NB4 (cell line): ENCODE measurements at regions not wholly inside any gene's neighbourhood (a gene's known extent, or its start where the extent isn't known, plus 50 kb on each side); places are given as distances from the start of the nearest gene placed in this dataset.
"Not testable (repeated sequence)": the region's sequence is repeated elsewhere in the genome, so short reads cannot be mapped to it uniquely, and the experiment has no call there.

Experiments used
- DNase-seq: peaks from one replicate; pipeline ENCODE4 v3.0.0; 2010; ENCODE audit warnings: low read depth
- H3K4me3 ChIP-seq: one replicate; pipeline ENCODE4 v1.5.1; 2011; ENCODE audit warnings: mild to moderate bottlenecking, low read depth, low read length, moderate library complexity
- MYC ChIP-seq: IDR thresholded peaks from 2 replicates; pipeline ENCODE4 v1.6.1; 2011; ENCODE audit warnings: low read depth, low read length
- POLR2A ChIP-seq: IDR thresholded peaks from 2 replicates; pipeline ENCODE4 v1.6.1; 2011; ENCODE audit warnings: mild to moderate bottlenecking; ENCODE audit not compliant: insufficient read length; ENCODE audit errors: extremely low read depth
- TF ChIP-seq, protein P1 (sequence below): IDR thresholded peaks from one replicate; pipeline ENCODE4 v1.5.1; 2012; ENCODE audit warnings: low read depth, low read length
- TF ChIP-seq, protein P2 (sequence below): IDR thresholded peaks from 2 replicates; pipeline ENCODE4 v1.6.1; 2011; ENCODE audit warnings: low read depth, low read length

DNA sequence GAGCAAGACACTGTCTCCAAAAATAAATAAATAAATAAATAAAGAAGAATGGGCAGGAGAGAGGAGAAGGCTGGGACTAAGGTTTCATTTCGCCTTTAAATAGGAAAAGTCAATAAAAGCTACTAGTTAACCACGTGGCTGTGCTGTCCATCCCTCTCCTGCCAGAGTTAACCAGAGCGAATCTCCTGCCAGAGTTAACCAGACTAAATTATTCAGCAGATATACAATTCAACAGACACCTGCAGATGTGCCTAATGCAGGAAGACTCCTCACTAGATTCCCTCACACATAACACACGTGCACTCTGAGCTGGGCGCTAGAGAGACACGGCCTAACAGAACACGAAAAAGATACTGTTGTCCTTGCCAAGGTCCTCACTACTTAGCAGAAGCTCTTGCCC, 156.1 kb downstream of the IGLL1 start:
- DNase-seq = no peak
- TF ChIP-seq POLR2A (no peak), MYC (no peak)
- TF ChIP-seq, protein P1, sequence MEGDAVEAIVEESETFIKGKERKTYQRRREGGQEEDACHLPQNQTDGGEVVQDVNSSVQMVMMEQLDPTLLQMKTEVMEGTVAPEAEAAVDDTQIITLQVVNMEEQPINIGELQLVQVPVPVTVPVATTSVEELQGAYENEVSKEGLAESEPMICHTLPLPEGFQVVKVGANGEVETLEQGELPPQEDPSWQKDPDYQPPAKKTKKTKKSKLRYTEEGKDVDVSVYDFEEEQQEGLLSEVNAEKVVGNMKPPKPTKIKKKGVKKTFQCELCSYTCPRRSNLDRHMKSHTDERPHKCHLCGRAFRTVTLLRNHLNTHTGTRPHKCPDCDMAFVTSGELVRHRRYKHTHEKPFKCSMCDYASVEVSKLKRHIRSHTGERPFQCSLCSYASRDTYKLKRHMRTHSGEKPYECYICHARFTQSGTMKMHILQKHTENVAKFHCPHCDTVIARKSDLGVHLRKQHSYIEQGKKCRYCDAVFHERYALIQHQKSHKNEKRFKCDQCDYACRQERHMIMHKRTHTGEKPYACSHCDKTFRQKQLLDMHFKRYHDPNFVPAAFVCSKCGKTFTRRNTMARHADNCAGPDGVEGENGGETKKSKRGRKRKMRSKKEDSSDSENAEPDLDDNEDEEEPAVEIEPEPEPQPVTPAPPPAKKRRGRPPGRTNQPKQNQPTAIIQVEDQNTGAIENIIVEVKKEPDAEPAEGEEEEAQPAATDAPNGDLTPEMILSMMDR = no peak
- TF ChIP-seq, protein P2, sequence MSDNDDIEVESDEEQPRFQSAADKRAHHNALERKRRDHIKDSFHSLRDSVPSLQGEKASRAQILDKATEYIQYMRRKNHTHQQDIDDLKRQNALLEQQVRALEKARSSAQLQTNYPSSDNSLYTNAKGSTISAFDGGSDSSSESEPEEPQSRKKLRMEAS = no peak
- H3K4me3 ChIP-seq = no peak overlapping the region

DNA sequence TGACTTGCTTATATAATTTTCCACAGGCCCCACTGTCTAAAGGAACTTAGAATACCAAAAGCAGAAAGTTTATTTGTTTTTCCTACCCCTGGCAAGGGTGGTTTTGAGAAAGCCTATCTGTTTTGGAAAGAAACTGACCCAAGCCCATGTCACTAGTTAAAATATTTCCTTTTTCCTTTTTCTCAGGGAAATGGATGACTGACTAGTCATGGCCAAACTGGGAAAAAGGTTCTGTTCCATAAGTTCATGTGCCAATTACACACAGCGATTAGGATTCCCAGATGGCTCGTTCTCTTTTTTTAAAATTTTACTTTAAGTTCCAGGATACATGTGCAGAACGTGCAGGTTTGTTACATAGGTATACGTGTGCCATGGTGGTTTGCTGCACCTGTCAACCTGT, 157.8 kb downstream of the IGLL1 start:
- not testable (repeated sequence) for H3K4me3 ChIP-seq, DNase-seq

DNA sequence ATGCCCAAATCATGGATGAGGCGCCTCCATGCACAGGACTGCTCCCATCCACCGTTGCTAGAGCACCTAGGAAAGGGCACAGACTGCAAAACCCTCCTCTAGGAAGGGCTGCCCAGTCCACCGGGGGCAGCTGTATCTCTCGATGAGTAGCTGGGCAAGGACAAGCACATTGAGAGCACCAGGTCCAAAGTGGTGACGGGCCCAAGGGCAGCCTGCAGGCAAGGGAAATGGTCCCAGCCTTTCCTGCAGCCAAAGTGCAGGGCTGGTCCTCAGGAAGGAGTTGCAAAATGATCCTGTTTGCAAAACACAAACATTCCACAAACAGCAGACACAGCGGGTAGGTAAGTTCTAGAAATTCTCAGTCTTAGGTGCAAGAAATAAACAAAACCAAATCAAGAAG, 158.8 kb downstream of the IGLL1 start:
- H3K4me3 ChIP-seq = not testable (repeated sequence)

DNA sequence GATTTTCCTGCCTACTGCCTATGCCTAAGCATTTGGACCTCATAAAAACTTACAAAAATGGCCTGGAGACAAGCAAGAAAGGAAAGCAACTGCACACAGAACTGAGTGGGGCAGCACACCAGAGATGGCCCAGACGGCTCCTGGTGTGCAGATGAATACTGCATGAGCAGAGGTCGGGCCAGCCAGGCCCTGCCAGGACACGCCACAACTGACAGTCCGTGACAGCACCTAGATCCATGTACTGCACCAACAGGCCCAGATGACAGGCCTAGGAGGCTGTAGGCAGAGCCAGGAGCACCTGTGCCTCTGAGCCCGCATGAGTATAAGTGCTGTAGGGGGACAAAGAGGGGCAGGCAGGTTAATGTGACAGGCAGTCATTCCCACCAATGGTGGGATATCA, 160.2 kb downstream of the IGLL1 start:
- no peak overlapping the region for H3K4me3 ChIP-seq
- no peak for DNase-seq
- no peak for TF ChIP-seq MYC
- TF ChIP-seq, protein P2 = no peak
- no peak for TF ChIP-seq POLR2A
- TF ChIP-seq, protein P1 = no peak

More for the DNA sequence above, 158.8 kb downstream of the IGLL1 start:
- not testable (repeated sequence) for DNase-seq

DNA sequence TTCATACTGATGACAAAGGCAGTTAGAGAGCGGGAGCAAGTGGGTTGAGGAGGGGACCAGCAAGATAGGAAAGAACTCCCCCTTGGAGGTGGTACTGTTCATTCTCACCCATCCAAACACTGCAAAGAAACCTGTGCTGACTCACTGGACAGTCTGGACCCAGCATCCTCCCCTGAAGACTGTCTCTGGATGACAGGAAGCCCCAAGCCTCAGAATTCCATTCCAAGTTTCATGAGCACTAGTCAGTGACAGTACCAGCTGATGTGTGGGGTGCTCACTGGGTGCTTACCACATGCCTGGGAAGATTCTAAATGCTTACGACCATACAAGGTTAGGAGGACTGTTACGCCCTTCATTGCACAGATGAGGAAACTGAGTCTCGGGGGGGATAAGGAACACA, 160.9 kb downstream of the IGLL1 start:
- no peak for DNase-seq
- TF ChIP-seq MYC (no peak), POLR2A (no peak)
- TF ChIP-seq, protein P2 = no peak
- TF ChIP-seq, protein P1 = no peak
- no peak overlapping the region for H3K4me3 ChIP-seq

DNA sequence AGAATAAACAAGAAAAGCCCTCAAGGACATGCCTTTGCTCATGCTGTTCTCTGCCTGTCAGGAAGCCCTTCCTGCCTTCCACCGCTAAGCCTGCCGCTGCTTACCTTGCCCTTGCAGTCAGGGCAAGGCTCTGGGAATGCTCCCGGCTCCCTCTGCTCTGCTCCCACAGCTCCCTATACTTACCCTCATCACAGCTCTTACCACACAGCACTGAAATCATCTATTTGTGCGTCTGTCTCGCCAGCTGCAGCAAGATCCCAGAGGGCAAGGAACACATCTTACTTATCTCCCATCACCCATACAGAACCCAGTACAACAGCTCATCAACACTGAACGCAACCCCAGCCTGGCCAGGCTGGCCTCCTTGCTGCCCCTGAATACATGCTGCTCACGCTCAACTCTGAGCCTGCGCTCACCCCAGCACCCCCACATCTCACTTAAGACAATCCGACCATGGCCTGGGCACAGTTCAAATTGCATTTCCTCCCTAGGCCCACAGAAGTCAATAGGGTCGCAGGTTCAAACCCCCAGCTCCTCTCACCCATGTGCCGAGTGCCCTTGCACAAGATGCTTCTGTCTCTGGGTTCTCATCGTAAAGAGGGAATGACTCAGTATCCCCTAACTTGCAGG, 161.8 kb downstream of the IGLL1 start:
- H3K4me3 ChIP-seq = no peak overlapping the region
- no peak for DNase-seq
- TF ChIP-seq POLR2A (no peak), MYC (no peak)
- TF ChIP-seq, protein P1 = no peak
- TF ChIP-seq, protein P2 = no peak

DNA sequence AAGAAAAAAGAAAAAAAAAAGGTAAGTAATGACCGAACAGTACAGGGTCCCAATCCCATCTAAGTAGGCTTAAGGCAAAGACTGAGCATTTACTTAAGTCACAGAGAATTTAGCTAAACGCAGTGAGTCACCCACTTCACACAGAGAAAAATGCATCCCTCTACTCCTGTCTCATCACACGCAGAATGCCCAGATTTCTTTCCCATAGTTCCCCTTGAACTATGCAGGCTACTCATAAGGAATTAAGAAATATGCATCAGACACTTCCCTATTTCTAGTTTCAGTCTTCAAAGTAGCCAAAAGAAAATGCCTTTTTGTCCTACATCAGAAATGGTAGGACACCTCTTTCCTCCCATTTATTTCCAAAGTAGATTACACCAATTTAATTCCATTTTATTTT, 162.8 kb downstream of the IGLL1 start:
- not testable (repeated sequence) for DNase-seq, H3K4me3 ChIP-seq

DNA sequence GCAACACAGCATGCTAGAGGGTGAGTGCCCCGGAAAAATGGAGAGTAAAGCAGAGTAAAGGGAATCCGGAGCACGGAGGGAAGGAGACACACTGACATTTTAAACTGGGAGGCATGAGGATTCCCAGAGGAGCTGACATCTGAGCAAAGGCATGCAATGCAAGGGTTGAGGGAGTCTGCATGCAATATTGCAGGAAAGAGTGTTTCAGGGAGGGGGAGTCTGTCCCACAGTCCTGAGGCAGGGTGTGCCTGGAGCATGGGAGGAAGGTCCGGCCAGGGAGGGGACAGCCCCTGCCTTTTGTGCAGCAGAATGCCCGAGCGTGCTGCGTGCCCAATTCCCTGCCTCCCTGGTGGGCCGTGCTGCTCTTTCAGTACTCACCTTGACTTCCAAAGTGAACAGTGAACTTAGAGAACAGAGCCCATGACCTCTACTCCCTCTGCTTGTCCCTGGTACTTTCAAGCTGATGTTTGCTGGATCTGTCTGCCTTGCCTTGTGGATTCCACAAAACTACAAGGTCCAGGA, 163.9 kb downstream of the IGLL1 start:
- not testable (repeated sequence) for DNase-seq, H3K4me3 ChIP-seq
